ENCODE measurements at regions not wholly inside any gene's neighbourhood (a gene's known extent, or its start where the extent isn't known, plus 50 kb on each side); places are given as distances from the start of the nearest gene placed in this dataset.

GRCh38 chr12:24527102-24527501, 421.8 kb downstream of the BCAT1 start:
- Histone ChIP-seq H3K79me2 (ENCODE audit: control insufficient read depth, insufficient read depth, low read length) (no peaks in the 10 kb centered on the region), H3K9me3 (ENCODE audit: control insufficient read depth, low read depth, low read length) (no peaks in the 10 kb centered on the region), H3K4me1 (ENCODE audit: control insufficient read depth, extremely low read depth, insufficient read depth, low read length) (no peaks in the 10 kb centered on the region), H3K27ac (ENCODE audit: control insufficient read depth, insufficient read depth, low read length) (no peak overlapping the region), H2AFZ (ENCODE audit: control insufficient read depth, low read length) (no peak overlapping the region), H3K36me3 (ENCODE audit: control insufficient read depth in 2 of 2, extremely low read depth in 1 of 2, insufficient read depth in 2 of 2, low read length in 2 of 2) (no peaks in the 10 kb centered on the region), H4K20me1 (ENCODE audit: control insufficient read depth, extremely low read depth, insufficient read depth, low read length) (no peaks in the 10 kb centered on the region), H3K4me2 (ENCODE audit: control insufficient read depth, extremely low read depth, insufficient read depth, low read depth, low read length) (no peak overlapping the region), H3K9ac (ENCODE audit: control insufficient read depth, extremely low read depth, insufficient read depth, low read length) (no peak overlapping the region), H3K4me3 (ENCODE audit: control insufficient read depth in 2 of 3, extremely low read depth in 1 of 3, insufficient read depth in 2 of 3, low read depth in 1 of 3, low read length in 3 of 3) (no peak overlapping the region), H3K9me1 (ENCODE audit: control insufficient read depth, extremely low read depth, insufficient read depth, low read length) (no peaks in the 10 kb centered on the region), H3K27me3 (ENCODE audit: control insufficient read depth, extremely low read depth, insufficient read depth, low read length) (no peaks in the 10 kb centered on the region)
- no peak for DNase-seq (ENCODE audit: low read depth, low spot score)
- no peak for FAIRE-seq
- TF ChIP-seq EZH2 (IDR thresholded peaks at IDR 0.05; ENCODE audit: low read length), result no peak
- no peak for TF ChIP-seq CTCF (optimal IDR thresholded peaks at IDR 0.05 in 1 of 3, IDR thresholded peaks at IDR 0.05 in 1 of 3, conservative IDR thresholded peaks at IDR 0.05 in 1 of 3; ENCODE audit: extremely low read depth in 1 of 3, insufficient read depth in 2 of 3, low read length in 3 of 3)
- dilution Hi-C loops (cut with MboI; ENCODE audit: extremely low pct_ligation_motif_present, low sequenced_read_pairs), result no loop called here

DNA sequence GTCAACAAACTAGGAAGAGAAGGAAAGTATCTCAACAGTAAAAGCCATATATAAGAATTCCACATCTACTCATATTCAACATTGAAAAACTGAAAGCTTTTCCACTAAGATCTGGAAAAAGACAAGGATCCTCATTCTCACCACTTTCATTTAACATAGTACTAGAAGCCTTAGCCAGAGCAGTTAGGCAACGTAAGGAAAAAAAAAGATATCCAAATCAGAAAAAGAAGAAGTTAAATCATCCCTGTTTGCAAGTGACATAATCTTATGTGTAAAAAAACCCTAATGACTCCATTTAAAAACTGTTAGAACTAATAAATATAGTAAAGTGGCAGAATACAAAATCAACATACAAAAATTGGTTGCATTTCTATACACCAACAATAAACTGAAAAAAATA, 426.2 kb downstream of the BCAT1 start:
- Histone ChIP-seq H3K79me2 (ENCODE audit: control insufficient read depth, insufficient read depth, low read length) (no peaks in the 10 kb centered on the region), H3K9me1 (ENCODE audit: control insufficient read depth, extremely low read depth, insufficient read depth, low read length) (no peaks in the 10 kb centered on the region), H3K27me3 (ENCODE audit: control insufficient read depth, extremely low read depth, insufficient read depth, low read length) (no peaks in the 10 kb centered on the region), H3K36me3 (ENCODE audit: control insufficient read depth in 2 of 2, extremely low read depth in 1 of 2, insufficient read depth in 2 of 2, low read length in 2 of 2) (no peaks in the 10 kb centered on the region), H3K9ac (ENCODE audit: control insufficient read depth, extremely low read depth, insufficient read depth, low read length) (no peak overlapping the region), H4K20me1 (ENCODE audit: control insufficient read depth, extremely low read depth, insufficient read depth, low read length) (no peaks in the 10 kb centered on the region), H3K9me3 (ENCODE audit: control insufficient read depth, low read depth, low read length) (no peaks in the 10 kb centered on the region), H3K4me2 (ENCODE audit: control insufficient read depth, extremely low read depth, insufficient read depth, low read depth, low read length) (no peak overlapping the region), H2AFZ (ENCODE audit: control insufficient read depth, low read length) (no peak overlapping the region), H3K27ac (ENCODE audit: control insufficient read depth, insufficient read depth, low read length) (no peak overlapping the region), H3K4me3 (ENCODE audit: control insufficient read depth in 2 of 3, extremely low read depth in 1 of 3, insufficient read depth in 2 of 3, low read depth in 1 of 3, low read length in 3 of 3) (no peak overlapping the region), H3K4me1 (ENCODE audit: control insufficient read depth, extremely low read depth, insufficient read depth, low read length) (no peaks in the 10 kb centered on the region)
- TF ChIP-seq CTCF (optimal IDR thresholded peaks at IDR 0.05 in 1 of 3, IDR thresholded peaks at IDR 0.05 in 1 of 3, conservative IDR thresholded peaks at IDR 0.05 in 1 of 3; ENCODE audit: extremely low read depth in 1 of 3, insufficient read depth in 2 of 3, low read length in 3 of 3), result no peak
- no peak for TF ChIP-seq EZH2 (IDR thresholded peaks at IDR 0.05; ENCODE audit: low read length)
- dilution Hi-C loops (cut with MboI; ENCODE audit: extremely low pct_ligation_motif_present, low sequenced_read_pairs), result no loop called here
- no peak for DNase-seq (ENCODE audit: low read depth, low spot score)
- FAIRE-seq, result no peak

All from keratinocyte (primary cell).